Liver (tissue), 8 donors: ENCODE measurements at regions not wholly inside any gene's neighbourhood (a gene's known extent, or its start where the extent isn't known, plus 50 kb on each side); places are given as distances from the start of the nearest gene placed in this dataset.

Source experiments
- DNase-seq: peaks from one replicate; pipeline ENCODE4 v3.0.0-alpha.2; 2017; ENCODE audit warnings: low spot score
- H3K27ac ChIP-seq, 2 donors: one replicate each; pipeline ENCODE4 v1.7.0; 2013; ENCODE audit warnings: inconsistent platforms in 2 of 2, low read length in 2 of 2, control low read depth in 1 of 2, low read depth in 1 of 2, mild to moderate bottlenecking in 1 of 2
- H3K27me3 ChIP-seq, 4 donors: one replicate each; pipeline versions ENCODE4 v1.6.1 to v1.7.0; 2013; ENCODE audit warnings: low read length in 3 of 4, inconsistent platforms in 1 of 4, mild to moderate bottlenecking in 1 of 4, moderate library complexity in 1 of 4; ENCODE audit not compliant: control insufficient read depth in 4 of 4, insufficient read depth in 4 of 4
- H3K36me3 ChIP-seq, 4 donors: one replicate each; pipeline versions ENCODE4 v1.6.1 to v1.7.0; 2013; ENCODE audit warnings: low read length in 3 of 4, mild to moderate bottlenecking in 3 of 4, low read depth in 1 of 4, moderate library complexity in 1 of 4; ENCODE audit not compliant: control insufficient read depth in 4 of 4, insufficient read depth in 3 of 4
- H3K4me1 ChIP-seq, 4 donors: one replicate each; pipeline versions ENCODE4 v1.6.1 to v1.7.0; 2013; ENCODE audit warnings: low read length in 3 of 4, mild to moderate bottlenecking in 3 of 4, moderate library complexity in 1 of 4; ENCODE audit not compliant: control insufficient read depth in 4 of 4, insufficient read depth in 4 of 4
- H3K4me3 ChIP-seq, 3 donors: one replicate each; pipeline versions ENCODE4 v1.6.1 to v1.7.0; 2013; ENCODE audit warnings: low read length in 3 of 3, control low read depth in 1 of 3, low read depth in 1 of 3, mild to moderate bottlenecking in 1 of 3
- H3K9ac ChIP-seq, 2 donors: one replicate each; pipeline ENCODE4 v1.7.0; 2013; ENCODE audit warnings: low read length in 2 of 2, mild to moderate bottlenecking in 2 of 2, moderate library complexity in 2 of 2, control low read depth in 1 of 2, low read depth in 1 of 2
- H3K9me3 ChIP-seq, 4 donors: one replicate each; pipeline versions ENCODE4 v1.6.1 to v1.7.0; 2013; ENCODE audit warnings: low read length in 3 of 4; ENCODE audit not compliant: control insufficient read depth in 4 of 4
- ATF3 ChIP-seq: IDR thresholded peaks from 2 replicates; pipeline ENCODE4 v1.6.1; 2016; ENCODE audit warnings: antibody characterized with exemption
- CTCF ChIP-seq: fragments of 150-350 bp; IDR thresholded peaks from 2 replicates; pipeline ENCODE4 v1.5.1; 2017; ENCODE audit warnings: improper control_type of control experiment, low read depth, low read length; ENCODE audit not compliant: missing input control
- EGR1 ChIP-seq, 2 donors: IDR thresholded peaks; 2 replicates each; pipeline ENCODE4 v1.6.1; 2016 to 2018; ENCODE audit warnings: antibody characterized with exemption in 2 of 2, low read depth in 2 of 2
- FOXA1 ChIP-seq: IDR thresholded peaks from 2 replicates; pipeline ENCODE4 v1.6.1; 2016; ENCODE audit warnings: antibody characterized with exemption
- FOXA2 ChIP-seq: IDR thresholded peaks from 2 replicates; pipeline ENCODE4 v1.6.1; 2016; ENCODE audit warnings: antibody characterized with exemption
- GABPA ChIP-seq, 2 donors: IDR thresholded peaks in 1 of 2; conservative IDR thresholded peaks in 1 of 2; 2 replicates each; pipeline ENCODE4 v1.6.1; 2016; ENCODE audit warnings: antibody characterized with exemption in 2 of 2, mild to moderate bottlenecking in 1 of 2, moderate library complexity in 1 of 2
- HNF4A ChIP-seq, 2 donors: conservative IDR thresholded peaks; 2 replicates each; pipeline ENCODE4 v1.6.1; 2016; ENCODE audit warnings: antibody characterized with exemption in 2 of 2, mild to moderate bottlenecking in 2 of 2
- HNF4G ChIP-seq: IDR thresholded peaks from 2 replicates; pipeline ENCODE4 v1.6.1; 2016; ENCODE audit warnings: antibody characterized with exemption
- JUND ChIP-seq, 2 donors: IDR thresholded peaks; 2 replicates each; pipeline ENCODE4 v1.6.1; 2016; ENCODE audit warnings: antibody characterized with exemption in 2 of 2
- MAX ChIP-seq: IDR thresholded peaks from 2 replicates; pipeline ENCODE4 v1.6.1; 2016; ENCODE audit warnings: antibody characterized with exemption
- NR2F2 ChIP-seq: IDR thresholded peaks from 2 replicates; pipeline ENCODE4 v1.6.1; 2016; ENCODE audit warnings: antibody characterized with exemption
- RAD21 ChIP-seq, 2 donors: IDR thresholded peaks; 2 replicates each; pipeline ENCODE4 v1.6.1; 2016; ENCODE audit warnings: antibody characterized with exemption in 2 of 2, mild to moderate bottlenecking in 2 of 2
- REST ChIP-seq: IDR thresholded peaks from 2 replicates; pipeline ENCODE4 v1.6.1; 2016; ENCODE audit warnings: antibody characterized with exemption, mild to moderate bottlenecking
- RXRA ChIP-seq, 2 donors: IDR thresholded peaks; 2 replicates each; pipeline ENCODE4 v1.6.1; 2017 to 2018; ENCODE audit warnings: antibody characterized with exemption in 2 of 2, mild to moderate bottlenecking in 1 of 2
- SP1 ChIP-seq: IDR thresholded peaks from 2 replicates; pipeline ENCODE4 v1.6.1; 2018; ENCODE audit warnings: antibody characterized with exemption, mild to moderate bottlenecking
- TAF1 ChIP-seq: conservative IDR thresholded peaks from 2 replicates; pipeline ENCODE4 v1.6.1; 2016; ENCODE audit warnings: antibody characterized with exemption, mild to moderate bottlenecking
- YY1 ChIP-seq: IDR thresholded peaks from 2 replicates; pipeline ENCODE4 v1.6.1; 2016; ENCODE audit warnings: antibody characterized with exemption, mild to moderate bottlenecking
- ZBTB33 ChIP-seq: IDR thresholded peaks from 2 replicates; pipeline ENCODE4 v1.6.1; 2016; ENCODE audit warnings: antibody characterized with exemption
- WGBS: extraction: QIAGEN DNeasy Blood & Tissue Kit; methylation state at CpG from one replicate; pipeline ENCODE4 v1.1.7; 2013; 5-methylcytosine and 5-hydroxymethylcytosine counted together
- donor health status: healthy.
- donor health status: healthy.
- donor health status: healthy.
- donor health status: healthy.
- donor health status: healthy.

GRCh38 chr12:41784957-41785356, 359.7 kb downstream of the GXYLT1 start:
- DNase-seq = no peak
- Histone ChIP-seq H3K4me1 (no peaks in the 10 kb centered on the region), H3K9ac (no peak overlapping the region), H3K36me3 (no peaks in the 10 kb centered on the region), H3K27ac (no peak overlapping the region), H3K4me3 (no peak overlapping the region), H3K9me3 (peaks cover 0 to 4% (median 2%) of the 10 kb centered on the region in 4 donors), H3K27me3 (no peaks in the 10 kb centered on the region)
- no peak for TF ChIP-seq GABPA (IDR thresholded peaks at IDR 0.05 in 1 of 2, conservative IDR thresholded peaks at IDR 0.05 in 1 of 2)
- TF ChIP-seq RAD21 (IDR thresholded peaks at IDR 0.05) = no peak
- no peak for TF ChIP-seq HNF4A (conservative IDR thresholded peaks at IDR 0.05)
- TF ChIP-seq REST = no peak
- 72% methylated on average over 2 of the region's 2 CpGs for WGBS

- Histone ChIP-seq H3K9me3 (no peaks in the 10 kb centered on the region), H3K36me3 (no peaks in the 10 kb centered on the region), H3K9ac (no peak overlapping the region), H3K27me3 (no peaks in the 10 kb centered on the region), H3K4me3 (no peak overlapping the region), H3K27ac (no peak overlapping the region), H3K4me1 (no peaks in the 10 kb centered on the region)
- TF ChIP-seq FOXA2 = no peak
- no peak for TF ChIP-seq GABPA (IDR thresholded peaks at IDR 0.05 in 1 of 2, conservative IDR thresholded peaks at IDR 0.05 in 1 of 2)
- TF ChIP-seq RAD21 (IDR thresholded peaks at IDR 0.05) = no peak
- TF ChIP-seq MAX = no peak
- no peak for TF ChIP-seq FOXA1
- no peak for TF ChIP-seq SP1
- no peak for TF ChIP-seq CTCF
- no peak for TF ChIP-seq ZBTB33
- no peak for TF ChIP-seq YY1
- TF ChIP-seq JUND (IDR thresholded peaks at IDR 0.05) = no peak
- TF ChIP-seq REST = no peak
- TF ChIP-seq HNF4G = no peak
- TF ChIP-seq EGR1 (IDR thresholded peaks at IDR 0.05; ENCODE audit: low read depth in 2 of 2) = no peak
- TF ChIP-seq RXRA (IDR thresholded peaks at IDR 0.05) = no peak
- TF ChIP-seq HNF4A (conservative IDR thresholded peaks at IDR 0.05) = no peak
- no peak for TF ChIP-seq ATF3
- TF ChIP-seq TAF1 = no peak
- TF ChIP-seq NR2F2 = no peak
- 70% methylated on average over 2 of the region's 2 CpGs for WGBS
- no peak for DNase-seq
These were observed 365.7 kb downstream of the GXYLT1 start for GRCh38 chr12:41778934-41779333.
